Naive thymus-derived CD8-positive, alpha-beta T cell (primary cell): ENCODE measurements at regions not wholly inside any gene's neighbourhood (a gene's known extent, or its start where the extent isn't known, plus 50 kb on each side); places are given as distances from the start of the nearest gene placed in this dataset.
A peak's percentile ranks its signal among the peaks of the same experiment; 100 is the strongest.

ENCODE experiments used
- ATAC-seq, 2 donors: fragments of 150-1000 bp; cut with Tn5 transposase in 1 of 2; sonication (Bioruptor Pico), chemical (Tn5 transposase) in 1 of 2; 1 replicate in 1 of 2; 2 replicates in 1 of 2; pipeline ENCODE4 v1.10.0; 2021; ENCODE audit warnings: mild to moderate bottlenecking in 2 of 2, moderate library complexity in 2 of 2
- POLR2A ChIA-PET: fragments of 350-600 bp; sonication (Branson Sonifier 250); formaldehyde crosslinking; loops from one replicate; lab custom pipeline; 2021; ENCODE audit warnings: antibody characterized with exemption; lab: Charles Lee
- DNase-seq, 10 donors: peaks; one replicate each; pipeline versions ENCODE4 v3.0.0 to v3.0.0-alpha.2; 2020 to 2022
- H3K27ac Mint-ChIP-seq, 10 donors: one replicate each; pipeline ENCODE4 v1.8.0; 2020 to 2022; ENCODE audit warnings: mild to moderate bottlenecking in 10 of 10, mixed read lengths in 10 of 10, moderate library complexity in 4 of 10, inconsistent platforms in 1 of 10
- H3K27me3 Mint-ChIP-seq, 5 donors: one replicate each; pipeline ENCODE4 v1.8.0; 2021 to 2022; ENCODE audit warnings: mixed read lengths in 5 of 5
- H3K36me3 Mint-ChIP-seq, 3 donors: one replicate each; pipeline ENCODE4 v1.8.0; 2020 to 2022; ENCODE audit warnings: mixed read lengths in 3 of 3, mild to moderate bottlenecking in 2 of 3, inconsistent platforms in 1 of 3
- H3K4me1 Mint-ChIP-seq, 4 donors: one replicate each; pipeline ENCODE4 v1.8.0; 2021 to 2022; ENCODE audit warnings: mixed read lengths in 4 of 4
- H3K4me3 Mint-ChIP-seq, 10 donors: one replicate each; pipeline ENCODE4 v1.8.0; 2020 to 2022; ENCODE audit warnings: mild to moderate bottlenecking in 10 of 10, mixed read lengths in 10 of 10, moderate library complexity in 6 of 10, inconsistent platforms in 1 of 10
- H3K9me3 Mint-ChIP-seq, 9 donors: one replicate each; pipeline ENCODE4 v1.8.0; 2020 to 2022; ENCODE audit warnings: mixed read lengths in 9 of 9, mild to moderate bottlenecking in 3 of 9, inconsistent platforms in 1 of 9, moderate library complexity in 1 of 9

GRCh38 chr12:92558215-92558773 lies 144.5 kb upstream of the PLEKHG7 start:
- peaks cover 13 to 45% (median 31%) of the 10 kb centered on the region in 4 donors for H3K4me1 Mint-ChIP-seq
- no peak for DNase-seq
- POLR2A ChIA-PET = interaction anchor here (1.4 to 2.7 kb wide), 2 partner anchors 14 to 414 kb away, joined by 3 to 12 read pairs; partner anchors contain the start of gene BTG1
- no peak overlapping the region for H3K4me3 Mint-ChIP-seq
- no peak for ATAC-seq
- peak overlapping the region in 2 of 10 donors; percentile 7 to 96 for H3K27ac Mint-ChIP-seq
- peaks cover 0 to 6% (median 0%) of the 10 kb centered on the region in 9 donors for H3K9me3 Mint-ChIP-seq
- H3K27me3 Mint-ChIP-seq = no peaks in the 10 kb centered on the region
- peaks cover 0 to 12% (median 6%) of the 10 kb centered on the region in 3 donors for H3K36me3 Mint-ChIP-seq

GRCh38 chr12:92557422-92557724 lies 145.4 kb upstream of the PLEKHG7 start:
- Mint-ChIP-seq H3K4me1 (peaks cover 13 to 43% (median 29%) of the 10 kb centered on the region in 4 donors), H3K4me3 (peak overlapping the region in 5 of 10 donors; percentile 7 to 83 (median 77)), H3K27me3 (no peaks in the 10 kb centered on the region), H3K27ac (peak overlapping the region in 7 of 10 donors; percentile 87 to 96 (median 92)), H3K9me3 (peaks cover 0 to 6% (median 0%) of the 10 kb centered on the region in 9 donors), H3K36me3 (peaks cover 0 to 12% (median 6%) of the 10 kb centered on the region in 3 donors)
- ATAC-seq (no peak), DNase-seq (no peak)
- POLR2A ChIA-PET = interaction anchor here (1.4 to 2.7 kb wide), 2 partner anchors 13 to 413 kb away, joined by 3 to 12 read pairs; partner anchors contain the start of gene BTG1

- POLR2A ChIA-PET = interaction anchor here (0.5 to 2.7 kb wide), 5 partner anchors 13 to 935 kb away, joined by 3 to 12 read pairs (median 3); partner anchors contain the start of gene BTG1
- Mint-ChIP-seq H3K4me3 (peak overlapping the region; percentile 57 to 83 (median 74)), H3K36me3 (peaks cover 0 to 12% (median 6%) of the 10 kb centered on the region in 3 donors), H3K4me1 (peaks cover 11 to 37% (median 24%) of the 10 kb centered on the region in 4 donors), H3K27me3 (no peaks in the 10 kb centered on the region), H3K27ac (peak overlapping the region; percentile 78 to 96 (median 90)), H3K9me3 (peaks cover 0 to 6% (median 0%) of the 10 kb centered on the region in 9 donors)
- ATAC-seq (peak in 1 of 2 donors; percentile 25), DNase-seq (no peak)
These were observed 146.0 kb upstream of the PLEKHG7 start for GRCh38 chr12:92556637-92557421.

GRCh38 chr12:92556141-92556540 lies 146.6 kb upstream of the PLEKHG7 start:
- POLR2A ChIA-PET = interaction anchor here (0.5 to 2.7 kb wide), 5 partner anchors 151 to 935 kb away, joined by 3 to 12 read pairs (median 3); partner anchors contain the start of gene BTG1
- Mint-ChIP-seq H3K9me3 (peaks cover 0 to 6% (median 0%) of the 10 kb centered on the region in 9 donors), H3K36me3 (peaks cover 0 to 10% (median 4%) of the 10 kb centered on the region in 3 donors), H3K27ac (peak overlapping the region; percentile 79 to 96 (median 90)), H3K4me3 (peak overlapping the region; percentile 57 to 83 (median 74)), H3K4me1 (peaks cover 11 to 33% (median 20%) of the 10 kb centered on the region in 4 donors), H3K27me3 (no peaks in the 10 kb centered on the region)
- DNase-seq (peak in 3 of 10 donors; percentile 30 to 49 (median 40)), ATAC-seq (peak; percentile 73 to 86)

GRCh38 chr12:92554158-92555073 lies 148.4 kb upstream of the PLEKHG7 start:
- Mint-ChIP-seq H3K27ac (peak overlapping the region in 8 of 10 donors; percentile 8 to 96 (median 66)), H3K9me3 (peaks cover 0 to 6% (median 0%) of the 10 kb centered on the region in 9 donors), H3K36me3 (peaks cover 0 to 5% (median 0%) of the 10 kb centered on the region in 3 donors), H3K4me1 (peaks cover 11 to 30% (median 20%) of the 10 kb centered on the region in 4 donors), H3K27me3 (no peaks in the 10 kb centered on the region), H3K4me3 (no peak overlapping the region)
- DNase-seq (no peak), ATAC-seq (no peak)
- POLR2A ChIA-PET = interaction anchor here (0.8 kb wide), 1 partner anchor 342 kb away, joined by 3 read pairs; no protein-coding TSS in a partner anchor

- ATAC-seq = no peak
- no peaks in the 10 kb centered on the region for H3K27me3 Mint-ChIP-seq
- POLR2A ChIA-PET = interaction anchor here (0.6 to 0.8 kb wide), 3 partner anchors 11 to 681 kb away, joined by 3 to 4 read pairs (median 3); no protein-coding TSS in a partner anchor
- H3K36me3 Mint-ChIP-seq = peaks cover 0 to 7% (median 0%) of the 10 kb centered on the region in 3 donors
- peaks cover 6 to 29% (median 19%) of the 10 kb centered on the region in 4 donors for H3K4me1 Mint-ChIP-seq
- no peak overlapping the region for H3K4me3 Mint-ChIP-seq
- no peak overlapping the region for H3K27ac Mint-ChIP-seq
- DNase-seq = no peak
- H3K9me3 Mint-ChIP-seq = peaks cover 0 to 11% (median 0%) of the 10 kb centered on the region in 9 donors
These were observed 149.4 kb upstream of the PLEKHG7 start for GRCh38 chr12:92553389-92553788.

- no peaks in the 10 kb centered on the region for H3K27me3 Mint-ChIP-seq
- DNase-seq = no peak
- H3K36me3 Mint-ChIP-seq = peaks cover 0 to 7% (median 0%) of the 10 kb centered on the region in 3 donors
- no peak overlapping the region for H3K4me3 Mint-ChIP-seq
- POLR2A ChIA-PET = no interaction called here
- H3K4me1 Mint-ChIP-seq = peaks cover 0 to 29% (median 19%) of the 10 kb centered on the region in 4 donors
- H3K9me3 Mint-ChIP-seq = peaks cover 0 to 11% (median 0%) of the 10 kb centered on the region in 9 donors
- ATAC-seq = no peak
- no peak overlapping the region for H3K27ac Mint-ChIP-seq
These were observed 150.2 kb upstream of the PLEKHG7 start for GRCh38 chr12:92552412-92553108.

- Mint-ChIP-seq H3K36me3 (peaks cover 0 to 6% (median 0%) of the 10 kb centered on the region in 3 donors), H3K4me1 (peaks cover 0 to 23% (median 15%) of the 10 kb centered on the region in 4 donors), H3K4me3 (no peak overlapping the region), H3K9me3 (peaks cover 0 to 6% (median 0%) of the 10 kb centered on the region in 9 donors), H3K27me3 (no peaks in the 10 kb centered on the region), H3K27ac (no peak overlapping the region)
- DNase-seq (no peak), ATAC-seq (no peak)
- POLR2A ChIA-PET = no interaction called here
These were observed 150.9 kb upstream of the PLEKHG7 start for GRCh38 chr12:92551853-92552397.

- Mint-ChIP-seq H3K27ac (no peak overlapping the region), H3K9me3 (peaks cover 0 to 5% (median 0%) of the 10 kb centered on the region in 9 donors), H3K36me3 (peaks cover 0 to 3% (median 0%) of the 10 kb centered on the region in 3 donors), H3K4me3 (no peak overlapping the region), H3K27me3 (no peaks in the 10 kb centered on the region), H3K4me1 (peaks cover 0 to 16% (median 9%) of the 10 kb centered on the region in 4 donors)
- no peak for ATAC-seq
- POLR2A ChIA-PET = no interaction called here
- DNase-seq = no peak
These were observed 151.6 kb upstream of the PLEKHG7 start for GRCh38 chr12:92551210-92551609.

- Mint-ChIP-seq H3K4me3 (no peak overlapping the region), H3K27me3 (no peaks in the 10 kb centered on the region), H3K9me3 (peaks cover 0 to 5% (median 0%) of the 10 kb centered on the region in 9 donors), H3K4me1 (peaks cover 0 to 11% (median 6%) of the 10 kb centered on the region in 4 donors), H3K27ac (no peak overlapping the region), H3K36me3 (peaks cover 0 to 3% (median 0%) of the 10 kb centered on the region in 3 donors)
- ATAC-seq (no peak), DNase-seq (no peak)
- POLR2A ChIA-PET = interaction anchor here (0.7 to 1.0 kb wide), 2 partner anchors 12 to 239 kb away, joined by 4 to 6 read pairs; no protein-coding TSS in a partner anchor
These were observed 152.1 kb upstream of the PLEKHG7 start for GRCh38 chr12:92550661-92551060.

GRCh38 chr12:92550254-92550653 lies 152.5 kb upstream of the PLEKHG7 start:
- ATAC-seq (no peak), DNase-seq (no peak)
- Mint-ChIP-seq H3K36me3 (peaks cover 0 to 3% (median 0%) of the 10 kb centered on the region in 3 donors), H3K9me3 (peaks cover 0 to 5% (median 0%) of the 10 kb centered on the region in 9 donors), H3K4me3 (no peak overlapping the region), H3K27me3 (no peaks in the 10 kb centered on the region), H3K27ac (no peak overlapping the region), H3K4me1 (peaks cover 0 to 8% (median 4%) of the 10 kb centered on the region in 4 donors)
- POLR2A ChIA-PET = interaction anchor here (0.7 to 1.0 kb wide), 3 partner anchors 13 to 368 kb away, joined by 3 to 6 read pairs (median 4); no protein-coding TSS in a partner anchor
